ENCODE measurements at regions not wholly inside any gene's neighbourhood (a gene's known extent, or its start where the extent isn't known, plus 50 kb on each side); places are given as distances from the start of the nearest gene placed in this dataset.

GRCh38 chr20:40435146-40435895, 253.7 kb downstream of the MAFB start:
- TF ChIP-seq POLR2A (IDR thresholded peaks at IDR 0.05) (no peak), CTCF (IDR thresholded peaks at IDR 0.05) (no peak), EP300 (IDR thresholded peaks at IDR 0.05) (no peak)

Measured in sigmoid colon (tissue), 4 donors.